ENCODE measurements at regions not wholly inside any gene's neighbourhood (a gene's known extent, or its start where the extent isn't known, plus 50 kb on each side); places are given as distances from the start of the nearest gene placed in this dataset.

DNA sequence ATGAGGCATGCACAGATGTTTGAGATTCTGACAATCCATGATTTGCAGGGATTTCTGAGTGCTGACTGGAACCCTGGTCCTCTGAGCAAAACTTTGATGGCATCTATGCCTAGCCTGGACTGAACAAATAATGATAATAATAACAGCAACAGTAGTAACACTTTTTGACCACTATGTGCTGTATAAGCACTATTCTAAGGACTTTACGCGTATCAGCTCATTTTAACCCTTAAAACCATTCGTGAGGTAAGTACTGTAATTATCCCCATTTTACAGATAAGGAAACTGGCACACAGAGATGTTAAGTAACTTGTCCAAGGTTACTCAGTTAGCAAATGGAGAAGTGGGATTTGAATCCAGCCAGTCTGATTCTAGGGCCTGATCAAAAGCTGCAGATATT lies 168.4 kb downstream of the C11orf91 start:
- TF ChIP-seq, protein P1, sequence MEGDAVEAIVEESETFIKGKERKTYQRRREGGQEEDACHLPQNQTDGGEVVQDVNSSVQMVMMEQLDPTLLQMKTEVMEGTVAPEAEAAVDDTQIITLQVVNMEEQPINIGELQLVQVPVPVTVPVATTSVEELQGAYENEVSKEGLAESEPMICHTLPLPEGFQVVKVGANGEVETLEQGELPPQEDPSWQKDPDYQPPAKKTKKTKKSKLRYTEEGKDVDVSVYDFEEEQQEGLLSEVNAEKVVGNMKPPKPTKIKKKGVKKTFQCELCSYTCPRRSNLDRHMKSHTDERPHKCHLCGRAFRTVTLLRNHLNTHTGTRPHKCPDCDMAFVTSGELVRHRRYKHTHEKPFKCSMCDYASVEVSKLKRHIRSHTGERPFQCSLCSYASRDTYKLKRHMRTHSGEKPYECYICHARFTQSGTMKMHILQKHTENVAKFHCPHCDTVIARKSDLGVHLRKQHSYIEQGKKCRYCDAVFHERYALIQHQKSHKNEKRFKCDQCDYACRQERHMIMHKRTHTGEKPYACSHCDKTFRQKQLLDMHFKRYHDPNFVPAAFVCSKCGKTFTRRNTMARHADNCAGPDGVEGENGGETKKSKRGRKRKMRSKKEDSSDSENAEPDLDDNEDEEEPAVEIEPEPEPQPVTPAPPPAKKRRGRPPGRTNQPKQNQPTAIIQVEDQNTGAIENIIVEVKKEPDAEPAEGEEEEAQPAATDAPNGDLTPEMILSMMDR (conservative IDR thresholded peaks at IDR 0.05; ENCODE audit: low read depth, low read length), result peak; percentile 16; the same call in 1 of the 2 replicates
- no peak for TF ChIP-seq EZH2 (IDR thresholded peaks at IDR 0.05; ENCODE audit: borderline replicate concordance, low read depth, low read length, poor library complexity, severe bottlenecking)

All from A673 (cell line).